ENCODE measurements at regions not wholly inside any gene's neighbourhood (a gene's known extent, or its start where the extent isn't known, plus 50 kb on each side); places are given as distances from the start of the nearest gene placed in this dataset.

GRCh38 chr3:27914199-27914598 lies 192.1 kb upstream of the EOMES start:
- intact Hi-C loops (cut with micrococcal nuclease; ENCODE audit: unreplicated experiment): no loop called here
- Histone ChIP-seq H3K9me3 (ENCODE audit: insufficient read depth, low read depth) (no peaks in the 10 kb centered on the region), H3K27ac (no peak overlapping the region), H3K9me2 (ENCODE audit: insufficient read depth) (no peaks in the 10 kb centered on the region), H4K20me1 (ENCODE audit: insufficient read depth) (no peaks in the 10 kb centered on the region), H3F3A (ENCODE audit: insufficient read depth, low read depth) (no peaks in the 10 kb centered on the region), H3K36me3 (ENCODE audit: low read depth) (no peaks in the 10 kb centered on the region), H3K79me2 (ENCODE audit: low read depth) (no peaks in the 10 kb centered on the region), H3K4me2 (no peak overlapping the region), H3K4me3 (no peak overlapping the region), H2AFZ (no peak overlapping the region), H3K4me1 (replicated peaks; ENCODE audit: insufficient read depth) (no peaks in the 10 kb centered on the region), H3K27me3 (ENCODE audit: insufficient read depth, low read depth) (no peaks in the 10 kb centered on the region)
- TF ChIP-seq CTCF (conservative IDR thresholded peaks at IDR 0.05) (no peak), EZH2 (IDR thresholded peaks at IDR 0.05; ENCODE audit: low read depth) (no peak)
- no peak for DNase-seq
- CTCF ChIA-PET: no interaction called here
- POLR2A ChIA-PET (ENCODE audit: unreplicated experiment): no interaction called here
- BruUV-seq (replicated peaks): no TSS peak

- no peaks in the 10 kb centered on the region for H3K9me3 ChIP-seq (ENCODE audit: insufficient read depth, low read depth)
- intact Hi-C loops (cut with micrococcal nuclease; ENCODE audit: unreplicated experiment): no loop called here
- no TSS peak for BruUV-seq (replicated peaks)
- no peaks in the 10 kb centered on the region for H4K20me1 ChIP-seq (ENCODE audit: insufficient read depth)
- no peak for DNase-seq
- ChIA-PET POLR2A (ENCODE audit: unreplicated experiment) (no interaction called here), CTCF (no interaction called here)
- no peak overlapping the region for H3K4me3 ChIP-seq
- H3K27me3 ChIP-seq (ENCODE audit: insufficient read depth, low read depth): no peaks in the 10 kb centered on the region
- H3F3A ChIP-seq (ENCODE audit: insufficient read depth, low read depth): no peaks in the 10 kb centered on the region
- no peaks in the 10 kb centered on the region for H3K36me3 ChIP-seq (ENCODE audit: low read depth)
- H3K4me2 ChIP-seq: no peak overlapping the region
- TF ChIP-seq CTCF (conservative IDR thresholded peaks at IDR 0.05) (no peak), EZH2 (IDR thresholded peaks at IDR 0.05; ENCODE audit: low read depth) (no peak)
- no peaks in the 10 kb centered on the region for H3K79me2 ChIP-seq (ENCODE audit: low read depth)
- H3K4me1 ChIP-seq (replicated peaks; ENCODE audit: insufficient read depth): no peaks in the 10 kb centered on the region
- H2AFZ ChIP-seq: no peak overlapping the region
- no peak overlapping the region for H3K27ac ChIP-seq
- H3K9me2 ChIP-seq (ENCODE audit: insufficient read depth): no peaks in the 10 kb centered on the region
Observed at GRCh38 chr3:27923349-27924068, 201.4 kb upstream of the EOMES start.

GRCh38 chr3:27927882-27928281 lies 205.8 kb upstream of the EOMES start:
- ChIA-PET CTCF (no interaction called here), POLR2A (ENCODE audit: unreplicated experiment) (no interaction called here)
- Histone ChIP-seq H4K20me1 (ENCODE audit: insufficient read depth) (no peaks in the 10 kb centered on the region), H3K4me2 (no peak overlapping the region), H2AFZ (no peak overlapping the region), H3K27me3 (ENCODE audit: insufficient read depth, low read depth) (no peaks in the 10 kb centered on the region), H3K9me2 (ENCODE audit: insufficient read depth) (0 out of 2 replicates have a peak, but pooled peaks cover 3% of the 10 kb centered on the region), H3F3A (ENCODE audit: insufficient read depth, low read depth) (no peaks in the 10 kb centered on the region), H3K36me3 (ENCODE audit: low read depth) (no peaks in the 10 kb centered on the region), H3K9me3 (ENCODE audit: insufficient read depth, low read depth) (no peaks in the 10 kb centered on the region), H3K4me1 (replicated peaks; ENCODE audit: insufficient read depth) (no peaks in the 10 kb centered on the region), H3K79me2 (ENCODE audit: low read depth) (no peaks in the 10 kb centered on the region), H3K4me3 (no peak overlapping the region), H3K27ac (no peak overlapping the region)
- intact Hi-C loops (cut with micrococcal nuclease; ENCODE audit: unreplicated experiment): no loop called here
- BruUV-seq (replicated peaks): no TSS peak
- no peak for DNase-seq
- TF ChIP-seq EZH2 (IDR thresholded peaks at IDR 0.05; ENCODE audit: low read depth) (no peak), CTCF (conservative IDR thresholded peaks at IDR 0.05) (no peak)
